GM23248 (cell line): ENCODE measurements at regions not wholly inside any gene's neighbourhood (a gene's known extent, or its start where the extent isn't known, plus 50 kb on each side); places are given as distances from the start of the nearest gene placed in this dataset.

Experiments
- DNase-seq: peaks from one replicate; pipeline ENCODE4 v3.0.0-alpha.2; 2015
- H2AFZ ChIP-seq: fragments of 200-600 bp; sonication (generic); 2 replicates; pipeline ENCODE4 v1.6.1; 2016; ENCODE audit warnings: antibody characterized with exemption
- H3F3A ChIP-seq: fragments of 200-600 bp; sonication (generic); 2 replicates; pipeline ENCODE4 v1.6.1; 2016; ENCODE audit warnings: mild to moderate bottlenecking, antibody characterized with exemption, mixed run types; ENCODE audit not compliant: insufficient read depth
- H3K27ac ChIP-seq: fragments of 200-600 bp; sonication (generic); 2 replicates; pipeline ENCODE4 v1.5.1; 2016; ENCODE audit warnings: mild to moderate bottlenecking
- H3K27me3 ChIP-seq: fragments of 200-600 bp; sonication (generic); replicated peaks from 2 replicates; pipeline ENCODE4 v1.6.1; 2016; ENCODE audit warnings: mild to moderate bottlenecking; ENCODE audit not compliant: insufficient read depth
- H3K36me3 ChIP-seq: fragments of 200-600 bp; sonication (generic); 2 replicates; pipeline ENCODE4 v1.6.1; 2016; ENCODE audit warnings: low read depth, mild to moderate bottlenecking
- H3K4me1 ChIP-seq: fragments of 200-600 bp; sonication (generic); 2 replicates; pipeline ENCODE4 v1.6.1; 2016; ENCODE audit warnings: mild to moderate bottlenecking; ENCODE audit not compliant: insufficient read depth
- H3K4me2 ChIP-seq: fragments of 200-600 bp; sonication (generic); one replicate; pipeline ENCODE4 v1.6.1; 2016; ENCODE audit warnings: mild to moderate bottlenecking; ENCODE audit not compliant: unreplicated experiment
- H3K4me3 ChIP-seq: fragments of 200-600 bp; sonication (generic); 2 replicates; pipeline ENCODE4 v1.5.1; 2016; ENCODE audit warnings: mild to moderate bottlenecking
- H3K79me2 ChIP-seq: fragments of 200-600 bp; sonication (generic); 2 replicates; pipeline ENCODE4 v1.6.1; 2016; ENCODE audit warnings: mild to moderate bottlenecking; ENCODE audit not compliant: insufficient read depth
- H3K9ac ChIP-seq: fragments of 200-600 bp; sonication (generic); 2 replicates; pipeline ENCODE4 v1.6.1; 2016; ENCODE audit warnings: mild to moderate bottlenecking
- H3K9me2 ChIP-seq: fragments of 200-600 bp; sonication (generic); 2 replicates; pipeline ENCODE4 v1.6.1; 2016; ENCODE audit warnings: mixed run types, mild to moderate bottlenecking, moderate library complexity; ENCODE audit not compliant: insufficient read depth
- H3K9me3 ChIP-seq: fragments of 200-600 bp; sonication (generic); one replicate; pipeline ENCODE4 v1.6.1; 2017; ENCODE audit warnings: low read depth
- H4K20me1 ChIP-seq: fragments of 200-600 bp; sonication (generic); 2 replicates; pipeline ENCODE4 v1.6.0; 2016; ENCODE audit not compliant: insufficient read depth
- EZH2 ChIP-seq: fragments of 200-600 bp; sonication (generic); IDR thresholded peaks from 2 replicates; pipeline ENCODE4 v1.6.1; 2018; ENCODE audit warnings: antibody characterized with exemption, mild to moderate bottlenecking; ENCODE audit not compliant: insufficient read depth, poor library complexity, severe bottlenecking
- EZH2phosphoT487 ChIP-seq: fragments of 200-600 bp; sonication (generic); IDR thresholded peaks from 2 replicates; pipeline ENCODE4 v1.6.1; 2018; ENCODE audit warnings: antibody characterized with exemption, moderate library complexity, mild to moderate bottlenecking, low read depth; ENCODE audit not compliant: insufficient read depth
- WGBS, 2 experiments: methylation state at CpG; one replicate each; pipeline ENCODE4 v1.1.6; 2015 to 2017; ENCODE audit warnings: low lambda C conversion rate in 2 of 2, low coverage in 1 of 2; ENCODE audit errors: missing lambda C conversion rate in 2 of 2; 5-methylcytosine and 5-hydroxymethylcytosine counted together
- in situ Hi-C: fragments of 300-500 bp; cut with MboI; formaldehyde crosslinking; loops from 2 replicates; pipeline ENCODE4 v1.15.0; 2020

GRCh38 chr14:89650077-89650978, 233.3 kb upstream of the FOXN3 start:
- H3K36me3 ChIP-seq = no peaks in the 10 kb centered on the region
- H3K4me2 ChIP-seq = no peak overlapping the region
- no peak for DNase-seq
- H3K9me2 ChIP-seq = no peaks in the 10 kb centered on the region
- no peaks in the 10 kb centered on the region for H3K4me1 ChIP-seq
- H3K79me2 ChIP-seq = no peaks in the 10 kb centered on the region
- no peaks in the 10 kb centered on the region for H3K27me3 ChIP-seq
- no peak overlapping the region for H3K9ac ChIP-seq
- H3K4me3 ChIP-seq = no peak overlapping the region
- H3F3A ChIP-seq = no peaks in the 10 kb centered on the region
- no peak overlapping the region for H2AFZ ChIP-seq
- no peaks in the 10 kb centered on the region for H3K9me3 ChIP-seq
- no peak overlapping the region for H3K27ac ChIP-seq
- in situ Hi-C loops = no loop called here
- WGBS, 2 experiments = 88 to 94% methylated on average over 4 of the region's 4 CpGs
- TF ChIP-seq EZH2phosphoT487 = no peak
- TF ChIP-seq EZH2 = no peak
- no peaks in the 10 kb centered on the region for H4K20me1 ChIP-seq

DNA sequence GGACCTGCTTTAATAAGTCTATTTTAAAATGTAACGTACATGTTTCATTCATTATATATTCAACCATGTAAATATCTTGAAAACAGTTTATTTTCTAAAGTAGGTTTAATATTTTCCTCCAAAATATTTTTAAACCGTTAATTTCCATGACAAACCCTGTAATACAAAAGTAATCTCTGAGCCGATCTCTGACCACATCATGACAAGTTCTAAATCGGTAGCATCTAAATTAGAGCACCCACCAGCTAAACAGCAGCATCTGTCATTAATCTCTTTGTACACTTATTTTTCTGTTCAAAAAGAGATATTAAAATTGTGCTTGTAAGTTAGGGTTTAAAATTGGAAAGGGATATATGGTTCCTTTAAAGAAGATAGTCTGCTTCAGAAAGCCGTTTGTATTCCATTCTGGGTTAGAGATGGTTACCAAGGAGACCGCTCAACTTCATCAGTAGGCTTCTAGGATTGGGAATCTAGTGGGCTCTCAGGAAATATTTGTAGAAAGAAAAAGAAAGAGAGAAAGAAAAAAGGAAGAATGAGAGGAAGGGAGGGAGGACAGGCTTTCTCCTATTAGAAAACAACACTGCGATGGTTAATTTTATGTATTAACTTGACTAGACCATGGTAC, 232.5 kb upstream of the FOXN3 start:
- Histone ChIP-seq H3K36me3 (no peaks in the 10 kb centered on the region), H3K4me3 (no peak overlapping the region), H3K9me3 (no peaks in the 10 kb centered on the region), H3K4me2 (no peak overlapping the region), H3K4me1 (no peaks in the 10 kb centered on the region), H3F3A (no peaks in the 10 kb centered on the region), H3K79me2 (no peaks in the 10 kb centered on the region), H3K27me3 (no peaks in the 10 kb centered on the region), H3K9ac (no peak overlapping the region), H3K9me2 (no peaks in the 10 kb centered on the region), H4K20me1 (no peaks in the 10 kb centered on the region), H2AFZ (no peak overlapping the region), H3K27ac (no peak overlapping the region)
- no peak for TF ChIP-seq EZH2phosphoT487
- TF ChIP-seq EZH2 = no peak
- DNase-seq = peak; percentile 20
- in situ Hi-C loops = no loop called here
- WGBS, 2 experiments = 71 to 74% methylated on average over 7 of the region's 7 CpGs

- H3F3A ChIP-seq = no peaks in the 10 kb centered on the region
- no peaks in the 10 kb centered on the region for H3K79me2 ChIP-seq
- H3K27ac ChIP-seq = no peak overlapping the region
- DNase-seq = no peak
- no peaks in the 10 kb centered on the region for H3K4me1 ChIP-seq
- H4K20me1 ChIP-seq = no peaks in the 10 kb centered on the region
- no peaks in the 10 kb centered on the region for H3K9me3 ChIP-seq
- no peak overlapping the region for H3K4me2 ChIP-seq
- WGBS, 2 experiments = 80 to 83% methylated on average over 5 of the region's 5 CpGs
- H3K9me2 ChIP-seq = no peaks in the 10 kb centered on the region
- H3K27me3 ChIP-seq = no peaks in the 10 kb centered on the region
- H3K9ac ChIP-seq = no peak overlapping the region
- H3K36me3 ChIP-seq = no peaks in the 10 kb centered on the region
- H2AFZ ChIP-seq = no peak overlapping the region
- in situ Hi-C loops = no loop called here
- H3K4me3 ChIP-seq = no peak overlapping the region
- TF ChIP-seq EZH2phosphoT487 (no peak), EZH2 (no peak)
Measured at GRCh38 chr14:89648924-89649323, 231.9 kb upstream of the FOXN3 start.

DNA sequence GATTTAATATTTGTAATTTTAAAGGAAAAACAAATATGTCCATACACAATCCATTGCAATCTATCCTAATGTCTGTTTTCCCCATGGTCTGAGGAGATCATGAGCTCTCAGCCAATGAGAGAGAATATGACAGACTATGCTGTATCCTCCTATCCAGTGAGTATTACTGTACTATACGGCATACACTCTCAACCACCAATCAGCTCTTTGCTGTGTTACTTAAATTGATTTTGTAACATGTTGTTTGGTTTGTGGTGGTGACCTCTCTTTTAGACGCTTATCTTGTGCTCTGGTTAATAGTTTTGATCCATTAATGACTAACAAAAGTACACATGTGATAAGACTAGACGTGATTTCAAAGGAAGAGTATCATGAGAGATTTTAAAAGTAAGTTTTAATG, 231.5 kb upstream of the FOXN3 start:
- no peak for DNase-seq
- H3K36me3 ChIP-seq = no peaks in the 10 kb centered on the region
- H2AFZ ChIP-seq = no peak overlapping the region
- H3K4me2 ChIP-seq = no peak overlapping the region
- H3K4me1 ChIP-seq = no peaks in the 10 kb centered on the region
- in situ Hi-C loops = no loop called here
- no peak for TF ChIP-seq EZH2phosphoT487
- TF ChIP-seq EZH2 = no peak
- no peak overlapping the region for H3K9ac ChIP-seq
- H3K79me2 ChIP-seq = no peaks in the 10 kb centered on the region
- WGBS, 2 experiments = 83 to 87% methylated on average over 3 of the region's 3 CpGs
- no peaks in the 10 kb centered on the region for H3K9me2 ChIP-seq
- no peaks in the 10 kb centered on the region for H3F3A ChIP-seq
- no peak overlapping the region for H3K27ac ChIP-seq
- no peaks in the 10 kb centered on the region for H3K27me3 ChIP-seq
- no peaks in the 10 kb centered on the region for H3K9me3 ChIP-seq
- no peaks in the 10 kb centered on the region for H4K20me1 ChIP-seq
- H3K4me3 ChIP-seq = no peak overlapping the region
